Adrenal gland (tissue), 9 donors: ENCODE measurements at regions not wholly inside any gene's neighbourhood (a gene's known extent, or its start where the extent isn't known, plus 50 kb on each side); places are given as distances from the start of the nearest gene placed in this dataset.

Experiments used
- DNase-seq, 7 donors: peaks; one replicate each; pipeline ENCODE4 v3.0.0-alpha.2; 2019 to 2020
- H3K27ac ChIP-seq, 5 donors: fragments of 200-600 bp; sonication (generic) in 4 of 5; 1 replicate in 3 of 5; 2 replicates in 2 of 5; pipeline versions ENCODE4 v1.5.1 to v1.8.0; 2016 to 2020; ENCODE audit warnings: mild to moderate bottlenecking in 1 of 5
- H3K27me3 ChIP-seq: fragments of 200-600 bp; 2 replicates; pipeline ENCODE4 v1.8.0; 2021
- H3K36me3 ChIP-seq, 2 donors: fragments of 200-600 bp; replicated peaks in 1 of 2; 1 replicate in 1 of 2; 2 replicates in 1 of 2; pipeline versions ENCODE4 v1.5.1 to v1.8.0; 2018 to 2022
- H3K4me1 ChIP-seq, 2 donors: fragments of 200-600 bp; replicated peaks in 1 of 2; 1 replicate in 1 of 2; 2 replicates in 1 of 2; pipeline versions ENCODE4 v1.5.1 to v1.8.0; 2018 to 2021
- H3K4me3 ChIP-seq, 4 donors: fragments of 200-600 bp; sonication (generic) in 3 of 4; one replicate each; pipeline ENCODE4 v1.5.1; 2016 to 2018
- H3K9me3 ChIP-seq, 3 donors: fragments of 200-600 bp; sonication (generic) in 1 of 3; replicated peaks in 1 of 3; 1 replicate in 2 of 3; 2 replicates in 1 of 3; pipeline versions ENCODE4 v1.5.1 to v1.8.0; 2016 to 2021
- CTCF ChIP-seq, 6 experiments: fragments of 450-650 bp in 4 of 6; fragments of 200-600 bp in 2 of 6; sonication (generic) in 1 of 6; IDR thresholded peaks; 1 replicate in 5 of 6; 2 replicates in 1 of 6; pipeline versions ENCODE4 v1.5.1 to v1.8.0; 2016 to 2021; ENCODE audit warnings: antibody characterized with exemption in 6 of 6, mild to moderate bottlenecking in 2 of 6, moderate library complexity in 1 of 6
- POLR2A ChIP-seq, 2 donors: fragments of 450-650 bp; IDR thresholded peaks; one replicate each; pipeline ENCODE4 v1.6.1; 2017; ENCODE audit warnings: antibody characterized with exemption in 2 of 2, mild to moderate bottlenecking in 2 of 2, moderate library complexity in 1 of 2
- WGBS, 4 donors: extraction: QIAGEN DNeasy Blood & Tissue Kit in 2 of 4; methylation state at CpG; one replicate each; pipeline versions ENCODE4 v1.1.5 to v1.1.7; 2013 to 2017; 5-methylcytosine and 5-hydroxymethylcytosine counted together
- intact Hi-C, 2 donors: fragments of 100-400 bp; cut with DNase I; formaldehyde crosslinking; loops; one replicate each; pipeline versions ENCODE4 v1.14.1 to v1.15.0; 2022 to 2023
- donor health status: healthy with polysubstance abuse.
- donor health status: Bipolar disorder and iron deficiency.
- donor health status: DM: yes; HTN: yes; CAD: no.
- donor health status: DM: no; HTN: no; CAD: no.
- donor health status: DM: no; HTN: no; CAD: no.

- no peak for TF ChIP-seq CTCF (IDR thresholded peaks at IDR 0.05)
- TF ChIP-seq POLR2A (IDR thresholded peaks at IDR 0.05), result no peak
- Histone ChIP-seq H3K4me1 (peaks cover 0 to 2% of the 10 kb centered on the region in 2 donors), H3K4me3 (no peak overlapping the region), H3K9me3 (no peaks in the 10 kb centered on the region), H3K27me3 (no peaks in the 10 kb centered on the region), H3K27ac (no peak overlapping the region), H3K36me3 (no peaks in the 10 kb centered on the region)
- intact Hi-C loops, result no loop called here
- DNase-seq, result peak; percentile 16 to 61 (median 55)
- WGBS, 4 donors, result 36 to 80% (median 64%) methylated on average over 1 of the region's 1 CpG
Measured at GRCh38 chr5:57032151-57032551, 80.2 kb upstream of the MIER3 start.

- H3K36me3 ChIP-seq, result no peaks in the 10 kb centered on the region
- intact Hi-C loops, result no loop called here
- no peaks in the 10 kb centered on the region for H3K9me3 ChIP-seq
- peak in 3 of 7 donors; percentile 20 to 28 (median 25) for DNase-seq
- peaks cover 0 to 2% of the 10 kb centered on the region in 2 donors for H3K4me1 ChIP-seq
- no peak overlapping the region for H3K27ac ChIP-seq
- H3K4me3 ChIP-seq, result no peak overlapping the region
- H3K27me3 ChIP-seq, result no peaks in the 10 kb centered on the region
- TF ChIP-seq CTCF (IDR thresholded peaks at IDR 0.05) (no peak), POLR2A (IDR thresholded peaks at IDR 0.05) (no peak)
Measured at GRCh38 chr5:57033103-57033502, 81.2 kb upstream of the MIER3 start.

- 71 to 83% (median 80%) methylated on average over 2 of the region's 2 CpGs for WGBS, 4 donors
- intact Hi-C loops, result no loop called here
- DNase-seq, result no peak
Measured at GRCh38 chr5:57033503-57033902, 81.6 kb upstream of the MIER3 start.

GRCh38 chr5:57034201-57034916 is 82.4 kb upstream of the MIER3 start:
- TF ChIP-seq CTCF (IDR thresholded peaks at IDR 0.05) (no peak), POLR2A (IDR thresholded peaks at IDR 0.05) (no peak)
- WGBS, 4 donors, result 83 to 88% (median 85%) methylated on average over 5 of the region's 5 CpGs
- Histone ChIP-seq H3K9me3 (no peaks in the 10 kb centered on the region), H3K4me3 (no peak overlapping the region), H3K36me3 (no peaks in the 10 kb centered on the region), H3K27me3 (no peaks in the 10 kb centered on the region), H3K4me1 (peaks cover 0 to 2% of the 10 kb centered on the region in 2 donors), H3K27ac (no peak overlapping the region)
- intact Hi-C loops, result no loop called here
- DNase-seq, result no peak

More at GRCh38 chr5:57033503-57033902, 81.6 kb upstream of the MIER3 start:
- no peak for TF ChIP-seq CTCF (IDR thresholded peaks at IDR 0.05)
- no peak for TF ChIP-seq POLR2A (IDR thresholded peaks at IDR 0.05)
- no peak overlapping the region for H3K4me3 ChIP-seq
- H3K27ac ChIP-seq, result no peak overlapping the region
- H3K9me3 ChIP-seq, result no peaks in the 10 kb centered on the region
- no peaks in the 10 kb centered on the region for H3K27me3 ChIP-seq
- no peaks in the 10 kb centered on the region for H3K36me3 ChIP-seq
- H3K4me1 ChIP-seq, result peaks cover 0 to 2% of the 10 kb centered on the region in 2 donors
